Neural progenitor cell (in vitro differentiated cells): ENCODE measurements at regions not wholly inside any gene's neighbourhood (a gene's known extent, or its start where the extent isn't known, plus 50 kb on each side); places are given as distances from the start of the nearest gene placed in this dataset.

Experiments used
- DNase-seq: peaks from one replicate; pipeline ENCODE4 v3.0.0-alpha.2; 2016; ENCODE audit warnings: low spot score
- H2AFZ ChIP-seq: fragments of 200-600 bp; sonication (generic); replicated peaks from 2 replicates; pipeline ENCODE4 v1.6.1; 2016; ENCODE audit warnings: antibody characterized with exemption
- H3F3A ChIP-seq: fragments of 200-600 bp; sonication (generic); 2 replicates; pipeline ENCODE4 v1.6.1; 2016; ENCODE audit warnings: antibody characterized with exemption, low read depth
- H3K27ac ChIP-seq: fragments of 200-600 bp; sonication (generic); 2 replicates; pipeline ENCODE4 v1.5.1; 2016; ENCODE audit warnings: mild to moderate bottlenecking
- H3K27me3 ChIP-seq: fragments of 200-600 bp; sonication (generic); 2 replicates; pipeline ENCODE4 v1.6.1; 2016; ENCODE audit warnings: mild to moderate bottlenecking, moderate library complexity
- H3K36me3 ChIP-seq: fragments of 200-600 bp; sonication (generic); 2 replicates; pipeline ENCODE4 v1.5.1; 2016
- H3K4me1 ChIP-seq: fragments of 200-600 bp; sonication (generic); 2 replicates; pipeline ENCODE4 v1.6.1; 2016; ENCODE audit warnings: mixed run types
- H3K4me2 ChIP-seq: fragments of 200-600 bp; sonication (generic); 2 replicates; pipeline ENCODE4 v1.6.1; 2016
- H3K4me3 ChIP-seq: fragments of 200-600 bp; sonication (generic); 2 replicates; pipeline ENCODE4 v1.5.1; 2016
- H3K79me2 ChIP-seq: fragments of 200-600 bp; sonication (generic); 2 replicates; pipeline ENCODE4 v1.6.1; 2016; ENCODE audit warnings: low read depth
- H3K9ac ChIP-seq: fragments of 200-600 bp; sonication (generic); 2 replicates; pipeline ENCODE4 v1.6.1; 2016
- H3K9me3 ChIP-seq: fragments of 200-600 bp; sonication (generic); 2 replicates; pipeline ENCODE4 v1.5.1; 2016; ENCODE audit warnings: low read depth
- H4K20me1 ChIP-seq: fragments of 200-600 bp; sonication (generic); 2 replicates; pipeline ENCODE4 v1.6.1; 2016; ENCODE audit warnings: low read depth
- H3K27ac Mint-ChIP-seq: 3 replicates; pipeline ENCODE4 v1.8.0; 2021; ENCODE audit warnings: mixed read lengths
- H3K27me3 Mint-ChIP-seq: 2 replicates; pipeline ENCODE4 v1.8.0; 2022; ENCODE audit warnings: low read depth, mild to moderate bottlenecking, inconsistent platforms, moderate library complexity, mixed read lengths; ENCODE audit not compliant: insufficient read depth
- H3K36me3 Mint-ChIP-seq: 3 replicates; pipeline ENCODE4 v1.8.0; 2021; ENCODE audit warnings: mixed read lengths
- H3K4me1 Mint-ChIP-seq: 3 replicates; pipeline ENCODE4 v1.8.0; 2021; ENCODE audit warnings: mixed read lengths
- H3K4me3 Mint-ChIP-seq: 3 replicates; pipeline ENCODE4 v1.8.0; 2021; ENCODE audit warnings: mild to moderate bottlenecking, moderate library complexity, mixed read lengths
- H3K9me3 Mint-ChIP-seq: 3 replicates; pipeline ENCODE4 v1.8.0; 2020; ENCODE audit warnings: mixed read lengths
- EZH2 ChIP-seq: fragments of 200-600 bp; sonication (generic); IDR thresholded peaks from 2 replicates; pipeline ENCODE4 v1.6.1; 2017; ENCODE audit warnings: antibody characterized with exemption, mild to moderate bottlenecking, moderate library complexity
- EZH2phosphoT487 ChIP-seq: fragments of 200-600 bp; sonication (generic); IDR thresholded peaks from 2 replicates; pipeline ENCODE4 v1.6.1; 2017; ENCODE audit warnings: antibody characterized with exemption
- TF ChIP-seq, protein P1 (sequence below): fragments of 200-600 bp; sonication (generic); IDR thresholded peaks from 2 replicates; pipeline ENCODE4 v1.5.1; 2017; ENCODE audit warnings: antibody characterized with exemption, mild to moderate bottlenecking

DNA sequence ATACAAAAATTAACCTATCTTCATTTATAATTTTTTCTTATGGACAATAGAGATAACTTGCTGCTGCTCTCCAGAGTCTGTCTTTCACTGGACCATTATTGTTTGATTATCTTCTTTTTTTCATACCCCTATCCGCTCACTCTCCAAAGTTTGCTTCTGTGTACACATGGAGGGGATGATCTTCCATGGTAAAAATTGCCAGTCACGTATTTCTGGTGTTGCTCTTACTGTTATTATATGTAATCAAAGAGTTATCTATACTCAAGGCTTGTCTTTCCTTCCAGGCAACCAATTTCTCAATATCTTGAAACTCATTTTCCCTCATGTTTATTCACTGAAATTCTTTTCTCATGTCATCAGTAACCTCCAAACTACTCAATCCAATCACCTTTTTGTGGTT, 817.8 kb upstream of the NECTIN3 start:
- H3K4me1 ChIP-seq = no peaks in the 10 kb centered on the region
- H3K4me1 Mint-ChIP-seq = no peaks in the 10 kb centered on the region
- H3K79me2 ChIP-seq = no peaks in the 10 kb centered on the region
- no peaks in the 10 kb centered on the region for H4K20me1 ChIP-seq
- H3K4me2 ChIP-seq = no peak overlapping the region
- no peak overlapping the region for H3K27ac Mint-ChIP-seq
- no peaks in the 10 kb centered on the region for H3K9me3 ChIP-seq
- no peak overlapping the region for H3K4me3 Mint-ChIP-seq
- no peak overlapping the region for H3K27ac ChIP-seq
- H3F3A ChIP-seq = no peaks in the 10 kb centered on the region
- H3K4me3 ChIP-seq = no peak overlapping the region
- H2AFZ ChIP-seq = no peak overlapping the region
- no peak for TF ChIP-seq EZH2phosphoT487
- TF ChIP-seq, protein P1, sequence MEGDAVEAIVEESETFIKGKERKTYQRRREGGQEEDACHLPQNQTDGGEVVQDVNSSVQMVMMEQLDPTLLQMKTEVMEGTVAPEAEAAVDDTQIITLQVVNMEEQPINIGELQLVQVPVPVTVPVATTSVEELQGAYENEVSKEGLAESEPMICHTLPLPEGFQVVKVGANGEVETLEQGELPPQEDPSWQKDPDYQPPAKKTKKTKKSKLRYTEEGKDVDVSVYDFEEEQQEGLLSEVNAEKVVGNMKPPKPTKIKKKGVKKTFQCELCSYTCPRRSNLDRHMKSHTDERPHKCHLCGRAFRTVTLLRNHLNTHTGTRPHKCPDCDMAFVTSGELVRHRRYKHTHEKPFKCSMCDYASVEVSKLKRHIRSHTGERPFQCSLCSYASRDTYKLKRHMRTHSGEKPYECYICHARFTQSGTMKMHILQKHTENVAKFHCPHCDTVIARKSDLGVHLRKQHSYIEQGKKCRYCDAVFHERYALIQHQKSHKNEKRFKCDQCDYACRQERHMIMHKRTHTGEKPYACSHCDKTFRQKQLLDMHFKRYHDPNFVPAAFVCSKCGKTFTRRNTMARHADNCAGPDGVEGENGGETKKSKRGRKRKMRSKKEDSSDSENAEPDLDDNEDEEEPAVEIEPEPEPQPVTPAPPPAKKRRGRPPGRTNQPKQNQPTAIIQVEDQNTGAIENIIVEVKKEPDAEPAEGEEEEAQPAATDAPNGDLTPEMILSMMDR = no peak
- no peak for TF ChIP-seq EZH2
- H3K27me3 ChIP-seq = no peaks in the 10 kb centered on the region
- no peaks in the 10 kb centered on the region for H3K36me3 Mint-ChIP-seq
- no peak overlapping the region for H3K9ac ChIP-seq
- H3K36me3 ChIP-seq = no peaks in the 10 kb centered on the region
- no peak for DNase-seq
- H3K9me3 Mint-ChIP-seq = no peaks in the 10 kb centered on the region
- H3K27me3 Mint-ChIP-seq = no peaks in the 10 kb centered on the region

DNA sequence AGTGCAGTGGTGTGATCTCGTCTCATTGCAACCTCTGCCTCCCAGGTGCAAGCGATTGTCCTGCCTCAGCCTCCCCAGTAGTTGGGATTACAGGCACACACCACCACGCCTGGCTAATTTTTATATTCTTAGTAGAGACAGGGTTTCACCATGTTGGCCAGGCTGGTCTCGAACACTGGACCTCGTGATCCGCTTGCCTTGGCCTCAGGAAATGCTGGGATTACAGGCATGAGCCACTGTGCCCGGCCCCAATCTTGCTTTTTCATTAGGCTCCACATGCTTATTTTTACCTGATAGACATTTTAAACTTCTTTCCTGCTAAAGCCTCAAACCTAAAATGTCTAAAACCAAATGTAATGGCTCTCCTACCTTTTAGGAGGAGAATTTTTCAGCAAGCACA, 817.0 kb upstream of the NECTIN3 start:
- no peaks in the 10 kb centered on the region for H3K4me1 Mint-ChIP-seq
- Histone ChIP-seq H3F3A (no peaks in the 10 kb centered on the region), H4K20me1 (no peaks in the 10 kb centered on the region), H3K79me2 (no peaks in the 10 kb centered on the region), H3K4me3 (no peak overlapping the region), H3K27ac (no peak overlapping the region), H3K36me3 (no peaks in the 10 kb centered on the region), H3K9me3 (no peaks in the 10 kb centered on the region), H2AFZ (no peak overlapping the region), H3K4me1 (no peaks in the 10 kb centered on the region), H3K27me3 (no peaks in the 10 kb centered on the region), H3K9ac (no peak overlapping the region), H3K4me2 (no peak overlapping the region)
- H3K27me3 Mint-ChIP-seq = no peaks in the 10 kb centered on the region
- DNase-seq = no peak
- no peak overlapping the region for H3K4me3 Mint-ChIP-seq
- no peak for TF ChIP-seq EZH2
- no peak for TF ChIP-seq EZH2phosphoT487
- TF ChIP-seq, protein P1 = no peak
- no peaks in the 10 kb centered on the region for H3K9me3 Mint-ChIP-seq
- H3K36me3 Mint-ChIP-seq = no peaks in the 10 kb centered on the region
- no peak overlapping the region for H3K27ac Mint-ChIP-seq

DNA sequence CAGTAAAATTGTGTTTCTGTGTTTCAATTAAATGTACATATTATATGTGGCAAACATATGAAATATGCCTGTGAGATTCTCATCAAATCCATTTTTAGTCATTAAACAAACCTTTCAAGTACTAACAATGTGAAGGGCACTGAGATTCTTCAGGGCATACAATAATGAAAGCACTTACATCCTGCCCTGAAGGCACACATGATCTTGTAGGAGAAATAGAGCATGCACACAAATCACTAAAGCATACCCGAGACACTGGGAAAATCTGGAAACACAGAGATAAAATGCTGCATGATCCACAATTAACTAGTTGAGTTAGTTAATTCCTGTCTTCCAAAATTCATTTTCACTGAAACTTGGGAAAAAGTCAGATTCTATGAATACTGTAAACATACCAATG, 810.5 kb upstream of the NECTIN3 start:
- Histone ChIP-seq H3K4me2 (no peak overlapping the region), H3K4me3 (no peak overlapping the region), H3K36me3 (no peaks in the 10 kb centered on the region), H3K9ac (no peak overlapping the region), H3K27me3 (no peaks in the 10 kb centered on the region), H3F3A (no peaks in the 10 kb centered on the region), H3K9me3 (no peaks in the 10 kb centered on the region), H3K79me2 (no peaks in the 10 kb centered on the region), H3K27ac (no peak overlapping the region), H2AFZ (no peak overlapping the region), H4K20me1 (no peaks in the 10 kb centered on the region), H3K4me1 (no peaks in the 10 kb centered on the region)
- H3K9me3 Mint-ChIP-seq = no peaks in the 10 kb centered on the region
- no peak for TF ChIP-seq EZH2phosphoT487
- TF ChIP-seq, protein P1 = no peak
- TF ChIP-seq EZH2 = no peak
- no peak overlapping the region for H3K4me3 Mint-ChIP-seq
- no peaks in the 10 kb centered on the region for H3K36me3 Mint-ChIP-seq
- DNase-seq = no peak
- H3K27me3 Mint-ChIP-seq = no peaks in the 10 kb centered on the region
- no peak overlapping the region for H3K27ac Mint-ChIP-seq
- peaks cover 5% of the 10 kb centered on the region for H3K4me1 Mint-ChIP-seq

DNA sequence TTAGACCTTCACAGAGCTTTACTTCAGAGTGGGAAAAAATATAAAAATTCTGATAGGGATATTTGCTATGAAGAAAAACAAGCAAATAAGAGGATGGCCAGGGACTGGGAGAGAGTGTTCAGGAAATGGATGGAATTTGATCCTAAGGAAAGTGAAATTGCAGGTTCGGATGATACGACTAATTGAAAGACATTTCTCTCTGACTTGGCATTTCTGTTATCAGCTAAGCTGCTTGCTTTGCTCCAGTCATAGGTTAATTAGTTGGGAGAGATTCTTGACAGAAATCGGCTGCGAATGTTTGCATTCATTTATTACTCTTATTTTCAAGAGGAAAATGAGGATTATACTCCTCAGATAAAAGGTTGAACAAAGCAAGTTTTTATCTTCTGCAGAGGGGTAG, 808.7 kb upstream of the NECTIN3 start:
- Histone ChIP-seq H3K9me3 (no peaks in the 10 kb centered on the region), H3K4me1 (no peaks in the 10 kb centered on the region), H3K27me3 (no peaks in the 10 kb centered on the region), H3K36me3 (no peaks in the 10 kb centered on the region), H3K27ac (no peak overlapping the region), H2AFZ (no peak overlapping the region), H3K4me3 (no peak overlapping the region), H3K79me2 (no peaks in the 10 kb centered on the region), H3K9ac (no peak overlapping the region), H3K4me2 (no peak overlapping the region), H4K20me1 (no peaks in the 10 kb centered on the region), H3F3A (no peaks in the 10 kb centered on the region)
- Mint-ChIP-seq H3K27ac (no peak overlapping the region), H3K27me3 (no peaks in the 10 kb centered on the region), H3K9me3 (no peaks in the 10 kb centered on the region), H3K4me1 (peaks cover 9% of the 10 kb centered on the region), H3K4me3 (no peak overlapping the region), H3K36me3 (no peaks in the 10 kb centered on the region)
- TF ChIP-seq EZH2phosphoT487 (no peak), EZH2 (no peak)
- TF ChIP-seq, protein P1 = no peak
- DNase-seq = no peak
